GM12872 (cell line): ENCODE measurements at regions not wholly inside any gene's neighbourhood (a gene's known extent, or its start where the extent isn't known, plus 50 kb on each side); places are given as distances from the start of the nearest gene placed in this dataset.
A peak's percentile ranks its signal among the peaks of the same experiment; 100 is the strongest.

ENCODE experiments used
- TF ChIP-seq, protein P1 (sequence below): IDR thresholded peaks from 3 replicates; pipeline ENCODE4 v1.5.1; 2011; ENCODE audit warnings: low read depth, mild to moderate bottlenecking, low read length, moderate library complexity; ENCODE audit not compliant: insufficient read depth

DNA sequence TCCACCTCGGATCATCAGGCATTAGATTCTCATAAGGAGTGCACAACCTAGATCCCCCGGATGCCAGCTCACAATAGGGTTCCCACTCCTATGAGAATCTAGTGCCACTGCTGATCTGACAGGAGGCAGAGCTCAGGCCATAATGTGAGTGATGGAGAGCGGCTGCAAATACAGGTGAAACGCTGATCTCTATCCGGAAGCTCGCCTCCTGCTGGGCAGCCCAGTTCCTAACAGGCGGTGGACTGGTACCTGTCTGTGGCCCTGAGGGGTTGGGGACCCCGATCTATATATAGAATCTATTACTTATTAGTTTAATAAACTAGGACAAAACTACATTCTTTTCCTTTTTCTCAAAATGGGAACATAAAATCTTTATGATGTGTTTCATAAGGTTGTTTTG lies 741.9 kb downstream of the RFPL4B start:
- TF ChIP-seq, protein P1, sequence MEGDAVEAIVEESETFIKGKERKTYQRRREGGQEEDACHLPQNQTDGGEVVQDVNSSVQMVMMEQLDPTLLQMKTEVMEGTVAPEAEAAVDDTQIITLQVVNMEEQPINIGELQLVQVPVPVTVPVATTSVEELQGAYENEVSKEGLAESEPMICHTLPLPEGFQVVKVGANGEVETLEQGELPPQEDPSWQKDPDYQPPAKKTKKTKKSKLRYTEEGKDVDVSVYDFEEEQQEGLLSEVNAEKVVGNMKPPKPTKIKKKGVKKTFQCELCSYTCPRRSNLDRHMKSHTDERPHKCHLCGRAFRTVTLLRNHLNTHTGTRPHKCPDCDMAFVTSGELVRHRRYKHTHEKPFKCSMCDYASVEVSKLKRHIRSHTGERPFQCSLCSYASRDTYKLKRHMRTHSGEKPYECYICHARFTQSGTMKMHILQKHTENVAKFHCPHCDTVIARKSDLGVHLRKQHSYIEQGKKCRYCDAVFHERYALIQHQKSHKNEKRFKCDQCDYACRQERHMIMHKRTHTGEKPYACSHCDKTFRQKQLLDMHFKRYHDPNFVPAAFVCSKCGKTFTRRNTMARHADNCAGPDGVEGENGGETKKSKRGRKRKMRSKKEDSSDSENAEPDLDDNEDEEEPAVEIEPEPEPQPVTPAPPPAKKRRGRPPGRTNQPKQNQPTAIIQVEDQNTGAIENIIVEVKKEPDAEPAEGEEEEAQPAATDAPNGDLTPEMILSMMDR = peak; percentile 23; the same call in 1 of the 3 replicates

DNA sequence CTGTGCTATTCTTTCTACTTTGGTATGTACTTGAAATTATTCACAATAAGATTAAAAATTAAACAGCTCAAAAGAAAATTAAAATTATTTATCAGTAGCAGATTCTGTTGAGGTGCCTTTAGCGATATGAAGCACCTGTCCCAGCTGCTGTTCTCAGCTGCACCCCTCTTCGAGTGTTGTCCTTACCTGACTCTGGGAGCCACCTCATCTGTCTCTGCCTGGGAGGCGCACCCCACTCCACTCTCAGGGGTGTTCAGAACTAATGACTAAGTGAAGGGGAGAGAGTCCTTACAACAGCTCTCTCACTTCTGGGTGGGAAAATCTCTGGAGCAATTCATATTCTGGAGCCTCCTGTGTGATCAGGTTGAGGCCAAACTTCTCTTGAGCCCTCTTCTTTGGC lies 745.7 kb downstream of the RFPL4B start:
- TF ChIP-seq, protein P1 = no peak

GRCh38 chr6:113094779-113095178 lies 747.6 kb downstream of the RFPL4B start:
- TF ChIP-seq, protein P1 = no peak

- TF ChIP-seq, protein P1 = no peak
Measured at GRCh38 chr6:113095841-113096240, 748.7 kb downstream of the RFPL4B start.

DNA sequence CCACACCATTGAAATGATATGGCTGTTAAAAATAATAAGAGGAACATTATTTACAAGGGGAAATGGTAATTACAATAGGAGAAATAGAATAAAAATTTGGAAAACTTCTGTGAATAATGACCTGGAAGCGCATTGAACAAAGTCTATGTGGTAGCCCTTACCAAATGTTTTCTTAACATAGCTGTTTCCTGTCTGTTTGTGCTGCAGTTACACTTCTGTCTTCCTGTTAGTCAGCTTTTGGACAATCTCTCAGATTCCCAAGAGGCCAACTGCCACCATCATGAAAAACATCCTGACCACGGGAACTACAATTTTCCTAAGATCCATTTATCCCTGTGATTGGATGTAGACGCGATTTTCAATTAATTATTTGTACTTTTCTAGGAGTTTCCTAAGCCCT lies 754.4 kb upstream of the MARCKS start:
- TF ChIP-seq, protein P1 = no peak

- TF ChIP-seq, protein P1 = no peak
Measured at GRCh38 chr6:113103634-113104361, 753.3 kb upstream of the MARCKS start.

DNA sequence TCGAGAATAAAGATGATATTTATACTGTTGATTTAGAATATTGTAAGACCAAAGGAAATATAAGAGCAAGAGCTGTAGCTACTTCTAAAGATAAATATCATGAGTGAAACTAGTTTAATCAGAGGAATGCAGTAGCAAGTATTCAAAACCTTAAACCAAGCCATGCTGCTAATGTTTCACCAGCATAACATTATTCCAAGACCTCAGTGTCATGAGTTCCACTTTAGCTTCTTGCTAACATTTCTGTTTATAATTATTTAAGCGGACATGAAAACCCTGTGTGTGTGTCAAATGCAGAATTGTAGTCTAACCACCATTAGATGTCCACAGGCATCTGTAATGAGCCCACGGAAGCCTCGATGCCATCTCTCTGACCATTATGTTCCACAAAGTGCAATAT lies 752.6 kb upstream of the MARCKS start:
- TF ChIP-seq, protein P1 = no peak

DNA sequence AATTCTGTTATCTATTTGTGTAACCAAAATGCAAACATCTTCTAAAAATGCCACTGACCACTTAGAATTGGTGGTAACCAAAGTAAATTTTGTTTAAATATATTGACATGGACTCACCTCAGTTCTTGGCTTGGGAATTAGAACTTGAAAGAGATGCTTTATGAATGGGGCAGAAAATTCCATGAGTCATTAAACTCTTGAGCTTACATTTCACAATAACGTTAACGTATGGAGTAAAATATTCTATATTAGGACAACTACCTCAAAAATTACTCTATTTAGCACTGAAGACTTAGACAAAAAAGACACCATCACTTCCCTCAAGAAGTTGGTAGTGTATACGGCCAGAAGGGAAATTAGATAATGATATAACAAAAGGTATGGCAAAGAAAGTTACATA lies 752.2 kb upstream of the MARCKS start:
- TF ChIP-seq, protein P1 = no peak
